Astrocyte (in vitro differentiated cells and primary cell): ENCODE measurements at regions not wholly inside any gene's neighbourhood (a gene's known extent, or its start where the extent isn't known, plus 50 kb on each side); places are given as distances from the start of the nearest gene placed in this dataset.

Source experiments
- EZH2 ChIP-seq: IDR thresholded peaks from 2 replicates; pipeline ENCODE4 v1.6.1; 2012; ENCODE audit warnings: mild to moderate bottlenecking, low read length, inconsistent platforms; ENCODE audit not compliant: insufficient read depth
- TF ChIP-seq, protein P1 (sequence below): IDR thresholded peaks from 2 replicates; pipeline ENCODE4 v1.5.1; 2011; ENCODE audit warnings: low read depth, mild to moderate bottlenecking, inconsistent platforms, low read length, moderate library complexity; ENCODE audit not compliant: insufficient read depth

DNA sequence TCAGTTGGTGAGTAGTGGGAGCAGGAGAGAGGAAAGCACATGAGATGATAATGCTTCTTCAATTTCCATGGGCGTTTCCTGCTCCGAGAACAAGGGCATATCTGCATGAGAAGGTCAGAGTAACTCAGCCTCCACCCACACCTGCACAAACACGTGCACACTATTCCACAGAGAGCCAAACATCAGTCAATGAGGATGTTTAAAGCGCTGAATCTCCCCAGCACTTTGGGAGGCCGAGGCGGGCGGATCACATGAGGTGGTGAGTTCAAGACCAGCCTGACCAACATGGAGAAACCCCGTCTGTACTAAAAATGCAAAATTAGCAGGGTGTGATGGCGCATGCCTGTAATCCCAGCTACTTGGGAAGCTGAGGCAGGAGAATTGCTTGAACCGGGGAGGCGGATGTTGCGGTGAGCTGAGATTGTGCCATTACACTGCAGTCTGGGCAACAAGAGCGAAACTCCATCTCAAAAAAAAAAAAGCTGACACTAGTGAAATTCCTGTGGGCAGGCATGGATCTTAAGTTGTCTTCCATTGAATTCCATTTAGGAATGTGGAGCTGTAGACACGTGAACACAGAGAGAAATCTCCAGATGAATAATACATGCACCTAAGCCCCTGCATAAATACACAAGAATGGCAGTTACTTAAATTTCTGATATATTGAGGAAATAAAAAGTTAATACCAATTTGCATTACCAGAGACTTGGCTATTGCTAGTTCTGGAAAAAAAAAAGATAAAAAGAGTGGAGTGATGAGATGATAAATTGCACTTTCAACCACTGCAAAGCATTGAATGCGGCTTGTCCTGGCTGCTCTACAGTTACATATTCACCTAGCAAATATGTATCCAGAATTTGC, 1097.4 kb upstream of the TMEM132C start:
- TF ChIP-seq, protein P1, sequence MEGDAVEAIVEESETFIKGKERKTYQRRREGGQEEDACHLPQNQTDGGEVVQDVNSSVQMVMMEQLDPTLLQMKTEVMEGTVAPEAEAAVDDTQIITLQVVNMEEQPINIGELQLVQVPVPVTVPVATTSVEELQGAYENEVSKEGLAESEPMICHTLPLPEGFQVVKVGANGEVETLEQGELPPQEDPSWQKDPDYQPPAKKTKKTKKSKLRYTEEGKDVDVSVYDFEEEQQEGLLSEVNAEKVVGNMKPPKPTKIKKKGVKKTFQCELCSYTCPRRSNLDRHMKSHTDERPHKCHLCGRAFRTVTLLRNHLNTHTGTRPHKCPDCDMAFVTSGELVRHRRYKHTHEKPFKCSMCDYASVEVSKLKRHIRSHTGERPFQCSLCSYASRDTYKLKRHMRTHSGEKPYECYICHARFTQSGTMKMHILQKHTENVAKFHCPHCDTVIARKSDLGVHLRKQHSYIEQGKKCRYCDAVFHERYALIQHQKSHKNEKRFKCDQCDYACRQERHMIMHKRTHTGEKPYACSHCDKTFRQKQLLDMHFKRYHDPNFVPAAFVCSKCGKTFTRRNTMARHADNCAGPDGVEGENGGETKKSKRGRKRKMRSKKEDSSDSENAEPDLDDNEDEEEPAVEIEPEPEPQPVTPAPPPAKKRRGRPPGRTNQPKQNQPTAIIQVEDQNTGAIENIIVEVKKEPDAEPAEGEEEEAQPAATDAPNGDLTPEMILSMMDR: no peak
- TF ChIP-seq EZH2: no peak
